Tibial nerve (tissue), 4 donors: ENCODE measurements at regions not wholly inside any gene's neighbourhood (a gene's known extent, or its start where the extent isn't known, plus 50 kb on each side); places are given as distances from the start of the nearest gene placed in this dataset.

Experiments
- CTCF ChIP-seq, 5 experiments: fragments of 200-600 bp in 3 of 5; fragments of 450-650 bp in 2 of 5; sonication (generic) in 3 of 5; IDR thresholded peaks; one replicate each; pipeline ENCODE4 v1.5.1; 2016 to 2019; ENCODE audit warnings: antibody characterized with exemption in 5 of 5, mild to moderate bottlenecking in 3 of 5, moderate library complexity in 2 of 5
- EP300 ChIP-seq, 2 donors: sonication (generic); formaldehyde crosslinking; IDR thresholded peaks; one replicate each; pipeline ENCODE4 v1.6.1; 2017; ENCODE audit warnings: antibody characterized with exemption in 2 of 2, mild to moderate bottlenecking in 1 of 2
- POLR2A ChIP-seq, 2 donors: fragments of 450-650 bp; IDR thresholded peaks; one replicate each; pipeline ENCODE4 v1.6.1; 2017; ENCODE audit warnings: antibody characterized with exemption in 2 of 2, mild to moderate bottlenecking in 2 of 2, moderate library complexity in 2 of 2

- no peak for TF ChIP-seq CTCF (IDR thresholded peaks at IDR 0.05)
- TF ChIP-seq EP300 (IDR thresholded peaks at IDR 0.05) = no peak
- TF ChIP-seq POLR2A (IDR thresholded peaks at IDR 0.05) = no peak
Observed at GRCh38 chr6:67887419-67887746, 747.7 kb upstream of the ADGRB3 start.
